NCI-H748 (cell line): ENCODE measurements at regions not wholly inside any gene's neighbourhood (a gene's known extent, or its start where the extent isn't known, plus 50 kb on each side); places are given as distances from the start of the nearest gene placed in this dataset.
"Not testable (repeated sequence)": the region's sequence is repeated elsewhere in the genome, so short reads cannot be mapped to it uniquely, and the experiment has no call there.

Experiments used
- DNase-seq: peaks from one replicate; lab custom pipeline; 2025; ENCODE audit not compliant: unreplicated experiment; lab: John Stamatoyannopoulos, UW

DNA sequence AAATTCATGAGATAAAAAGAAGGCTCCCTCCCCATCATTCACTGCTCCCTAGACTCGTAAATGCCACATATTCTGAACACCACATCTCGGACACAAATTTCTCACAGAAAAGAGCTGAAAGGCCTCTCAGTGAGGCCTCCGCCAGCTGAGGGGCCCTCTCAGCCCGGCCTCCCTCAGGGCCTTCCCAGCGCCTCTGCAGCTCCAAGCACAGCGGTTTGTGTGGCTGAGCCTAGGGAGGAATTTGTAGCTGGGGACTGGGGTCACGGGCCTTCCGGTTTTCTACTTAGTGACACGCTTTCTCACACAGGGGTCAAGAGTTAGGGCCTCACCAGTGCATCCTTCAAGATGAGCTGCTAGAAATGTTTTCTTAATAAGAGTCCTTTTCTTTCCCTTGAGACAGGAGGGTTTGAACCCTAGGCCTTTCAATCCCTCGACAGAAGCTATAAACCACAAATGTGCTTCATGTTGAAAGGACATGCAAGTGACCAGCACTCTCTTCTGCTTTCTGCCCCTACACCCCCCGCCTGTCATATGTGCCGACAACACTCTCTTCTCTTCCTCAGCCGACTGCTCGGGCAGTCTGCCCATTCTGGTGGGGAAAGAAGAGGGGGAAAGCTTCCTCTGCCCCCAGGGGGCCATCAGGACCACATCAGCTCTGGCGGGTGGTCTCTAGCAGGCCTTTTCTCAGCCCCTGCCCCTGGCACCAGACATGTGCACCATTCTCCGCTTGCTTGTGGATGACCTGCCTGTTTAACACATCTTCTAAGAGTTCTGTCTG is 104.9 kb downstream of the CHIC2 start:
- no peak for DNase-seq

DNA sequence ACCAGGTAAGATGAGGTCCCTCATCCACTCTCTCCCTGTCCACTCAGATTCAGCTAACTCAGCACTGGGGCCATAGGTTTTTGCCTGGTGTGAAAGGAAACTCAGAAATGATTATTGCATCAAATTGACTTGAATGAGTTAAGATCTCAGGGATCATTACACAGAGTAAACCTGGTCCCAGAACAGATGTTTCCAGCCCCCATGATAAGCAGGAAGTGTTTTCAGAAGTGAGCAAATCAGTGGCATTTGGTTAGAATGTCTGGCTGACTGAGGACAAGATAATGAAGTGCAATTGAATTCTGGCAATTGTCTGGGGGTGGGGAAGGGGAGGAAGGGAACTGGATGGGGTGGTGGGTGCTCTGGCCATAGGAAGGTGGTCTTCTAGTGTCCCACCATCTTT is 108.0 kb downstream of the CHIC2 start:
- no peak for DNase-seq

DNA sequence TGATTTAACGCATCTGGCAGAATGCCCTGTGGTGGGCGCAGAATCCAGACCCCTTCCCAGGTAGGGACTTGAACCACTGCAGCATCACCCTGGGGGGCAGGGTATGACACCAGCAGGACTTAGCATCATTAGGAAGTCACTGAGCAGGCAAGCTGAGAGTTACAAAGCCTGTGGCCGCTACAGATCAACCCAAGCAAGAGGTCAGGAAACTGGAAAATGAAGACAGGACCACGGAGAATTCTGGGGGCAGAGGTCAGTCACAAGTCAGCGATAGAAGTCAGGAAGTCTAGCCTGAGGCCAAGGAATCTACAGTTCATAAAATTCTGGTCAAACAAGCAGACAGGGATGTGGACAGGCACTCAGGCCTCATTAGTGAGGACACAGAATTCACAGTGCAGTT is 108.4 kb downstream of the CHIC2 start:
- DNase-seq, result no peak

- no peak for DNase-seq
Observed at GRCh38 chr4:53951414-53951813, 113.0 kb downstream of the CHIC2 start.

- no peak for DNase-seq
Observed at GRCh38 chr4:53943345-53944085, 120.9 kb downstream of the CHIC2 start.

DNA sequence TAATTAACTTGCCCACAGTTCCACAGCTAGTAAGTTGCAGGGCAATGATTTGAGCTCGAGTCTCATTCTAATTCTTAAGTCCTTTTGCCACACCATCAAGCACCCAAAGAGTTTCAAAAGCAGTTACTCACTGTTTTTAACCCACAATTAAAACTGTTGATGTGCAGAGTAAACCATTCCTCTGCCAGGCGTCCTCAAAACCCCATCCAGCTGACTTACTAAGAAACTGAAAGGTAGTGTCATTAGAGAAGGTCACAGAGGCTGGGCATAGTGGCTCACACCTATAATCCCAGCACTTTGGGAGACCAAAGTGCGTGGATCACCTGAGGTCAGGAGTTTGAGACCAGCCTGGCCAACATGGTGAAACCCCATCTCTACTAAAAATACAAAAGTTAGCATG is 121.7 kb downstream of the CHIC2 start:
- no peak for DNase-seq

DNA sequence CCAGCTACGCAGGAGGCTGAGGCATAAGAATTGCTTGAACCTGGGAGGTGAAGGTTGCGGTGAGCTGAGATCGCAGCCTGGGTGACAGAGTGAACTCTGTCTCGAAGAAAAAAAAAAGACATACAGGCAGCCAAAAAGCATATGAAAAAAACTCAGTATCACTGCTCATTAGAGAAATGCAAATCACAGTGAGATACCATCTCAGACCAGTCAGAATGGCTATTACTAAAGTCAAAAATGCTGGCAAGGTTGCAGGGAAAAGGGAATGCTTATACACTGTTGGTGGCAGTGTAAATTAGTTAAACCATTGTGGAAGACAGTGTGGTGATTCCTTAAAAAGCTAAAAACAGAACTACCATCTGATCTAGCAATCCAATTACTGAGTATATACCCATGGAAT is 123.1 kb downstream of the CHIC2 start:
- no peak for DNase-seq

- not testable (repeated sequence) for DNase-seq
Observed at GRCh38 chr4:53939892-53940291, 124.5 kb downstream of the CHIC2 start.

- no peak for DNase-seq
Observed at GRCh38 chr4:53937918-53938317, 126.5 kb downstream of the CHIC2 start.

GRCh38 chr4:53937327-53937726 is 127.1 kb downstream of the CHIC2 start:
- DNase-seq, result no peak

- DNase-seq, result no peak
Observed at GRCh38 chr4:53935780-53936179, 128.6 kb downstream of the CHIC2 start.

- no peak for DNase-seq
Observed at GRCh38 chr4:53932796-53933610, 131.4 kb downstream of the CHIC2 start.

- no peak for DNase-seq
Observed at GRCh38 chr4:53931461-53931961, 132.9 kb downstream of the CHIC2 start.

- peak; percentile 82 for DNase-seq
Observed at GRCh38 chr4:53929955-53930798, 134.2 kb downstream of the CHIC2 start.

DNA sequence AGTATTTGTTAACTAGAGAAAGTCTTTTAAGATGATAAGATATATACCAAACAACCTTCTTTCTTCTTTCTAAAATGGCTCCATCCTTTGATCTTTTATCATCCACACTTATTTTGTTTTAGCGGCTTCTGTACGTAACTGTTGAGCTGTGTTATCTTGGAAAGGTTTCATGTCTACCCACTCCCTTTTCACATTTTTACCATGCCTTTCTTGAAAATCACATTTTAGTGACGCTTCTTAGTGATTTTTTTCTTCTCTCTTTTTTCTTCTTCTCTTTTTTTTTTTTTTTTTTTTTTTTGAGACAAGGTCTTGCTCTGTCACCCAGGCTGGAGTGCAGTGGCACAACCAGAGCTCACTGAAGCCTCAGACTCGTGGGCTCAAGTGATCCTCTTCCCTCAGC is 135.1 kb downstream of the CHIC2 start:
- no peak for DNase-seq

DNA sequence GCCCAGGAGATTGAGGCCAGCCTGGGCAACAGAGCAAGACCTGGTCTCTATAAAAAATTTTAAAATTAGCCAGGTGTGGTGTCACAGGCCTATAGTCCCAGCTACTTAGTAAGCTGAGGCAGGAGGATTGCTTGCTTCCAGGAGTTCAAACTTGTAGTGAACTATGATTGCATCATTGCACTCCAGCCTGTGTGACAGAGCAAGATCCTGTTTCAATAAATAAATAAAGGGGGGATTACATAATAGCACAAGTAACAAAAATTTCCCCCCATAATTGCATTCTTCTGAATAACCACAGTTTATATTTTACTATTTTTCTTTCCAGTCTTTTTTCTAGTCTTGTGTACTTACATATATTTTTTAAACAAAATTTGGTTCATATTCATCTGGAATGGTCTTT is 135.6 kb downstream of the CHIC2 start:
- DNase-seq, result no peak

GRCh38 chr4:53925050-53925605 is 139.3 kb downstream of the CHIC2 start:
- DNase-seq, result no peak

- DNase-seq, result no peak
Observed at GRCh38 chr4:53924333-53925049, 139.9 kb downstream of the CHIC2 start.

DNA sequence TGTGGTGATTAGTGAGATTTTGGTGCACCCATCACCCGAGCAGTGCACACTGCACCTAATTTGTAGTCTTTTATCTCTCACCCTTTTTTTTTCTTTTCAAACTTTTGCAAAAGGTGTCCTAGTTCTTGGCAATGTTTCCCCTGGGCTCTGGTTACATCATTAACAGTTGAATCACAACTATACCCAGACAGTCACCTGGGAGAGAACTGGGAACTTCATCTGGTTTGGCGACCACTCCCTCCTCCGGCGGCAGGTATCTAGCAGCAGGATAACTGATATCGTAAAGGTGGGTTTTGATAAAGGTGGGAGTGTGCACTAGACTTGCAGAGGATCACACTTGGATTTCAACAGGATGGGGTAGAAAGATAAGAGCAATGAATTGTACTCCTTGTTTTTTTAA is 140.5 kb downstream of the CHIC2 start:
- DNase-seq, result no peak

DNA sequence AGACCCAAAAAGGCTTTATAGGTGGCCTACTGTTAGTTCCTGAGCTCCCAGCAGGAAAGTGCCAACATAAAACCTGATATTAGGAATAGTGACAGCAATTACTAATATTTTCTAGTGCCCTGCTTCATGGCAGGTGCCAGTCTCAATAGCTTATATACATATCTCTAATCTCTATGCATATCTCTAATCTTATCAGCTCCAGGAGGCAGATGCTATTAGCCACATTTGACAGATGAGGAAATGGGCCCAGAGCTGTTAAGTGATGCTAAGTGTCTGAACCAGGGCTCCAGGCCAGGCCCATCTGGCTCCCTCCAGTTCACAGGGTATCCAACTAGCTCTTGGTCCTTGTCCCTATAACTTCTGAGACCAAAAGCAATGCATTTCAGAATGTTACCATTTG is 142.5 kb downstream of the CHIC2 start:
- DNase-seq, result no peak
